ENCODE measurements at regions not wholly inside any gene's neighbourhood (a gene's known extent, or its start where the extent isn't known, plus 50 kb on each side); places are given as distances from the start of the nearest gene placed in this dataset.

GRCh38 chr5:98627121-98627520 is 146.3 kb upstream of the RGMB start:
- no peak for TF ChIP-seq POLR2AphosphoS5 (IDR thresholded peaks at IDR 0.05; ENCODE audit: borderline replicate concordance, low read depth, low read length)
- TF ChIP-seq EZH2 (IDR thresholded peaks at IDR 0.05), result no peak
- TF ChIP-seq FOXP2 (optimal IDR thresholded peaks at IDR 0.05; ENCODE audit: control extremely low read depth, extremely low read length, insufficient read depth), result no peak

Data from SK-N-MC (cell line).